NCI-H2081 (cell line): ENCODE measurements at regions not wholly inside any gene's neighbourhood (a gene's known extent, or its start where the extent isn't known, plus 50 kb on each side); places are given as distances from the start of the nearest gene placed in this dataset.
"Not testable (repeated sequence)": the region's sequence is repeated elsewhere in the genome, so short reads cannot be mapped to it uniquely, and the experiment has no call there.

Experiments used
- DNase-seq, 2 experiments: peaks; one replicate each; lab custom pipeline; 2025; lab: John Stamatoyannopoulos, UW

GRCh38 chr1:223020770-223021169 lies 122.3 kb downstream of the TLR5 start:
- DNase-seq = no peak

GRCh38 chr1:223022641-223023473 lies 120.2 kb downstream of the TLR5 start:
- peak; percentile 74 to 77 for DNase-seq

GRCh38 chr1:223023863-223024262 lies 119.2 kb downstream of the TLR5 start:
- no peak for DNase-seq

- DNase-seq = not testable (repeated sequence)
Measured at GRCh38 chr1:223024486-223024885, 118.6 kb downstream of the TLR5 start.

- DNase-seq = not testable (repeated sequence)
Measured at GRCh38 chr1:223025190-223025734, 117.8 kb downstream of the TLR5 start.

- DNase-seq = not testable (repeated sequence)
Measured at GRCh38 chr1:223026639-223027038, 116.4 kb downstream of the TLR5 start.

GRCh38 chr1:223029985-223030769 lies 112.9 kb downstream of the TLR5 start:
- DNase-seq = no peak

GRCh38 chr1:223030871-223031400 lies 112.1 kb downstream of the TLR5 start:
- no peak for DNase-seq

GRCh38 chr1:223031733-223032601 lies 111.1 kb downstream of the TLR5 start:
- no peak for DNase-seq

- no peak for DNase-seq
Measured at GRCh38 chr1:223033658-223034057, 109.4 kb downstream of the TLR5 start.

- DNase-seq = no peak
Measured at GRCh38 chr1:223034270-223034798, 108.7 kb downstream of the TLR5 start.

GRCh38 chr1:223035724-223036478 lies 107.1 kb downstream of the TLR5 start:
- no peak for DNase-seq

GRCh38 chr1:223036479-223036845 lies 106.6 kb downstream of the TLR5 start:
- DNase-seq = no peak

- no peak for DNase-seq
Measured at GRCh38 chr1:223037845-223038244, 105.2 kb downstream of the TLR5 start.

- DNase-seq = no peak
Measured at GRCh38 chr1:223038288-223039006, 104.6 kb downstream of the TLR5 start.

GRCh38 chr1:223039990-223040389 lies 103.1 kb downstream of the TLR5 start:
- DNase-seq = no peak

GRCh38 chr1:223041481-223041880 lies 101.6 kb downstream of the TLR5 start:
- DNase-seq = no peak

- no peak for DNase-seq
Measured at GRCh38 chr1:223045164-223045957, 97.7 kb downstream of the TLR5 start.

- DNase-seq = no peak
Measured at GRCh38 chr1:223046011-223046410, 97.0 kb downstream of the TLR5 start.
